ENCODE measurements at regions not wholly inside any gene's neighbourhood (a gene's known extent, or its start where the extent isn't known, plus 50 kb on each side); places are given as distances from the start of the nearest gene placed in this dataset.

DNA sequence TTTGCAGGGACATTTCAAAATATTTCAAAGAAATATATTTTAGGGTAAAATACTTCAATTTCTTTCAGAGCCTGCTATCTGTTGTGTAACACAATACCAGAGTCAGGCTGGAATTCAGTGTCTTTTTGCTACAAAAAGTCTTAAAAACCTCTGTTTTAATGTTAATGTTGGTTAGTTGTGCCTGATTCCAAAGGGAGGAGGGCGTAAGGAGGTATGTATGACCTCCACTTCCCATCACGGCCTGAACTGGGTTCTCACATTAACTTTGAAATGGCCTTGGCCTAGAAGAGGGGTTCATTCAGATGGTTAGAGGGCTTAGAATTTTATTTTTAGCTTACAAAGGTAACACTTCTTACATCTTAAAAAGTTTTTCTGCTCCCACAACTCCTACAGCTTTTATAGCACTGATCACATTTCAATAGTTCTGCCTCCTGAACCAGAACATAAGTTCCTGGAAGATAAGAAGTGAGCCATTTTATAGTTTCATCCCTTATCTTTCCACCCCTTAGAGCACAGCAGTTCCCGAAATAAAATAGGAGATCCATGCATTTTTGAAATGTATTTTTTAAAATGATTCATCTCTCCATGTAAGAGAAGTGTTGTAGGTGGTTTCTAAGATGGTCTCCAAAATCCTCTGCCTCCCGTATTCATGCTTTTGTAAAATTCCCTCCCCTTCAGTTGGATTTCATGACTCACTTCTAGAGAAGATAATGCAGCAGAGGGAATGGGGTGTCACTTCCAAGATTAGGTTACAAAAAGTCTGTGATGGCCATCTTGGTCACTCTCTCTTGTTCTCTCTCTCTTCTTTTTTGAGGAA lies 543.1 kb upstream of the NECTIN3 start (continued):
- TF ChIP-seq, protein P1, sequence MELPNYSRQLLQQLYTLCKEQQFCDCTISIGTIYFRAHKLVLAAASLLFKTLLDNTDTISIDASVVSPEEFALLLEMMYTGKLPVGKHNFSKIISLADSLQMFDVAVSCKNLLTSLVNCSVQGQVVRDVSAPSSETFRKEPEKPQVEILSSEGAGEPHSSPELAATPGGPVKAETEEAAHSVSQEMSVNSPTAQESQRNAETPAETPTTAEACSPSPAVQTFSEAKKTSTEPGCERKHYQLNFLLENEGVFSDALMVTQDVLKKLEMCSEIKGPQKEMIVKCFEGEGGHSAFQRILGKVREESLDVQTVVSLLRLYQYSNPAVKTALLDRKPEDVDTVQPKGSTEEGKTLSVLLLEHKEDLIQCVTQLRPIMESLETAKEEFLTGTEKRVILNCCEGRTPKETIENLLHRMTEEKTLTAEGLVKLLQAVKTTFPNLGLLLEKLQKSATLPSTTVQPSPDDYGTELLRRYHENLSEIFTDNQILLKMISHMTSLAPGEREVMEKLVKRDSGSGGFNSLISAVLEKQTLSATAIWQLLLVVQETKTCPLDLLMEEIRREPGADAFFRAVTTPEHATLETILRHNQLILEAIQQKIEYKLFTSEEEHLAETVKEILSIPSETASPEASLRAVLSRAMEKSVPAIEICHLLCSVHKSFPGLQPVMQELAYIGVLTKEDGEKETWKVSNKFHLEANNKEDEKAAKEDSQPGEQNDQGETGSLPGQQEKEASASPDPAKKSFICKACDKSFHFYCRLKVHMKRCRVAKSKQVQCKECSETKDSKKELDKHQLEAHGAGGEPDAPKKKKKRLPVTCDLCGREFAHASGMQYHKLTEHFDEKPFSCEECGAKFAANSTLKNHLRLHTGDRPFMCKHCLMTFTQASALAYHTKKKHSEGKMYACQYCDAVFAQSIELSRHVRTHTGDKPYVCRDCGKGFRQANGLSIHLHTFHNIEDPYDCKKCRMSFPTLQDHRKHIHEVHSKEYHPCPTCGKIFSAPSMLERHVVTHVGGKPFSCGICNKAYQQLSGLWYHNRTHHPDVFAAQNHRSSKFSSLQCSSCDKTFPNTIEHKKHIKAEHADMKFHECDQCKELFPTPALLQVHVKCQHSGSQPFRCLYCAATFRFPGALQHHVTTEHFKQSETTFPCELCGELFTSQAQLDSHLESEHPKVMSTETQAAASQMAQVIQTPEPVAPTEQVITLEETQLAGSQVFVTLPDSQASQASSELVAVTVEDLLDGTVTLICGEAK (IDR thresholded peaks at IDR 0.05): no peak
- TF ChIP-seq, protein P1 (CRISPR knock-in tag; IDR thresholded peaks at IDR 0.05): no peak
- TF ChIP-seq, protein P2, sequence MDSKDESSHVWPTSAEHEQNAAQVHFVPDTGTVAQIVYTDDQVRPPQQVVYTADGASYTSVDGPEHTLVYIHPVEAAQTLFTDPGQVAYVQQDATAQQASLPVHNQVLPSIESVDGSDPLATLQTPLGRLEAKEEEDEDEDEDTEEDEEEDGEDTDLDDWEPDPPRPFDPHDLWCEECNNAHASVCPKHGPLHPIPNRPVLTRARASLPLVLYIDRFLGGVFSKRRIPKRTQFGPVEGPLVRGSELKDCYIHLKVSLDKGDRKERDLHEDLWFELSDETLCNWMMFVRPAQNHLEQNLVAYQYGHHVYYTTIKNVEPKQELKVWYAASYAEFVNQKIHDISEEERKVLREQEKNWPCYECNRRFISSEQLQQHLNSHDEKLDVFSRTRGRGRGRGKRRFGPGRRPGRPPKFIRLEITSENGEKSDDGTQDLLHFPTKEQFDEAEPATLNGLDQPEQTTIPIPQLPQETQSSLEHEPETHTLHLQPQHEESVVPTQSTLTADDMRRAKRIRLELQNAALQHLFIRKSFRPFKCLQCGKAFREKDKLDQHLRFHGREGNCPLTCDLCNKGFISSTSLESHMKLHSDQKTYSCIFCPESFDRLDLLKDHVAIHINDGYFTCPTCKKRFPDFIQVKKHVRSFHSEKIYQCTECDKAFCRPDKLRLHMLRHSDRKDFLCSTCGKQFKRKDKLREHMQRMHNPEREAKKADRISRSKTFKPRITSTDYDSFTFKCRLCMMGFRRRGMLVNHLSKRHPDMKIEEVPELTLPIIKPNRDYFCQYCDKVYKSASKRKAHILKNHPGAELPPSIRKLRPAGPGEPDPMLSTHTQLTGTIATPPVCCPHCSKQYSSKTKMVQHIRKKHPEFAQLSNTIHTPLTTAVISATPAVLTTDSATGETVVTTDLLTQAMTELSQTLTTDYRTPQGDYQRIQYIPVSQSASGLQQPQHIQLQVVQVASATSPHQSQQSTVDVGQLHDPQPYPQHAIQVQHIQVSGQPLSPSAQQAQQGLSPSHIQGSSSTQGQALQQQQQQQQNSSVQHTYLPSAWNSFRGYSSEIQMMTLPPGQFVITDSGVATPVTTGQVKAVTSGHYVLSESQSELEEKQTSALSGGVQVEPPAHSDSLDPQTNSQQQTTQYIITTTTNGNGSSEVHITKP (IDR thresholded peaks at IDR 0.05; ENCODE audit: partially characterized antibody): no peak
- TF ChIP-seq NR1H2 (CRISPR knock-in tag; IDR thresholded peaks at IDR 0.05) (no peak), FOXA1 (IDR thresholded peaks at IDR 0.05; ENCODE audit: borderline replicate concordance) (no peak), ZNF274 (IDR thresholded peaks at IDR 0.05; ENCODE audit: borderline replicate concordance, low read depth, low read length) (no peak), CREBBP (IDR thresholded peaks at IDR 0.05; ENCODE audit: low read depth, low read length) (no peak), RAD51 (IDR thresholded peaks at IDR 0.05; ENCODE audit: borderline replicate concordance, low read depth) (no peak), SNRNP70 (optimal IDR thresholded peaks at IDR 0.05; ENCODE audit: low read depth, low read length) (no peak), ZNF785 (CRISPR knock-in tag; IDR thresholded peaks at IDR 0.05) (no peak)
- TF ChIP-seq, protein P3, sequence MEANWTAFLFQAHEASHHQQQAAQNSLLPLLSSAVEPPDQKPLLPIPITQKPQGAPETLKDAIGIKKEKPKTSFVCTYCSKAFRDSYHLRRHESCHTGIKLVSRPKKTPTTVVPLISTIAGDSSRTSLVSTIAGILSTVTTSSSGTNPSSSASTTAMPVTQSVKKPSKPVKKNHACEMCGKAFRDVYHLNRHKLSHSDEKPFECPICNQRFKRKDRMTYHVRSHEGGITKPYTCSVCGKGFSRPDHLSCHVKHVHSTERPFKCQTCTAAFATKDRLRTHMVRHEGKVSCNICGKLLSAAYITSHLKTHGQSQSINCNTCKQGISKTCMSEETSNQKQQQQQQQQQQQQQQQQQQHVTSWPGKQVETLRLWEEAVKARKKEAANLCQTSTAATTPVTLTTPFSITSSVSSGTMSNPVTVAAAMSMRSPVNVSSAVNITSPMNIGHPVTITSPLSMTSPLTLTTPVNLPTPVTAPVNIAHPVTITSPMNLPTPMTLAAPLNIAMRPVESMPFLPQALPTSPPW (CRISPR knock-in tag; IDR thresholded peaks at IDR 0.05): 0 out of 2 replicates have a peak, but pooled peaks have one; percentile 19

All from K562 (cell line).